Hepatic stellate cell (primary cell): ENCODE measurements at regions not wholly inside any gene's neighbourhood (a gene's known extent, or its start where the extent isn't known, plus 50 kb on each side); places are given as distances from the start of the nearest gene placed in this dataset.

Experiments used
- DNase-seq: peaks from one replicate; pipeline ENCODE4 v3.0.0; 2011; ENCODE audit warnings: low spot score

- DNase-seq = no peak
These were observed 439.7 kb upstream of the TNP1 start for GRCh38 chr2:217299590-217299989.

DNA sequence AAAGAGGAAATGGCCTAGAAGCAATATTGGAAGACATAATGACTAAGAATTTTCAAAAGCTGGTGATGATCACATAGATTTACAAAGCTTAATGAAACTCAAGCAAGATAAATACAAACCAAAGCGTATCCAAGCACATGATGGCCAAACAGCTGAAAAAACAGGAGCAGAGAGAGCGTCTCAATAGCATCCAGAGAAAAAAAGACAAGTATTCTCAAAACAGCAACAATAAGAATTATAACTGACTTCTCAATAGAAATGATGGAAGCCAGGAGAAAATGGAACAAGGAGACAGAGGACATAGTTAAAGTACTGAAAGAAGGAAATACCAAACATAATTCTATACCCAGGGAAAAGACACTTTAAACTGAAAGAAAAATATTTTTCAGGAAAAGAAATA lies 437.2 kb upstream of the TNP1 start:
- DNase-seq = no peak

- no peak for DNase-seq
These were observed 435.0 kb upstream of the TNP1 start for GRCh38 chr2:217294818-217295217.

DNA sequence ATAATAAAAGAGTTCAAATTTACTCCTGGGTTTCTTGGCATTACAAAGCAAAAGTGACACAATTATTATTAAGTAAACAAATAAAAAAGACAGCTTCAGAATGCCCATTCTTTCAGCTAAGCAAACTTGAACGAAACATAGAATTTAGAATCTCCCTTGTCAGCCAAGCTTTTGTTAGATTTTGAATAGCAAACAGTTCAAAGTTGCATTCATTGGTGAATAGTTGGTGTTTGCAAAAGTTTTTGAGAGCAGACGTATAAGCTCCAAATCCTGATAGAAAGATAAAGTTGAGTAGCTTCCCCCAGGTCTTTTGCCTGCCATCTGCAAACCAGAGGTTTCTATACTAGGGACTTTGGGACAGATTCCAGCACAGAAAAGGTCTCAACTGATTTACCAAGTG lies 434.3 kb upstream of the TNP1 start:
- no peak for DNase-seq

DNA sequence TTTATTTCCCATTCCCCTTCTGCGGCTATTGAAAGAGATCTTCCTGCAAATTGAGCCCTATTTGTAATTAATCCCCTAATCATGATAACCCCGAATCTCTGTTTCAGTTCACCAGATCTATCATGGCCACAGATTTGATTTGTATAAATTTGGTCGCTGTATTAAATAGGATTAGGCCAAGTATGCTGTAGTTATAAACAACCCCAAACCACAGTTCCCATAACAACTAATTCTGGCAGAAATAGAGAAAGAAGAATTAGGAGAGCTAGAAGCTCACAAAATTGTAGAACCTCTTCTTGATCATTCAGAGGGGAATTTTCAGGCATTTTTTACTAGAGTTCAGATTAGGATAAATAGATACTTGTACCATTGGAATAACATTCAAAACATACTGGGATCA lies 433.7 kb upstream of the TNP1 start:
- no peak for DNase-seq

GRCh38 chr2:217293046-217293445 lies 433.2 kb upstream of the TNP1 start:
- DNase-seq = no peak

DNA sequence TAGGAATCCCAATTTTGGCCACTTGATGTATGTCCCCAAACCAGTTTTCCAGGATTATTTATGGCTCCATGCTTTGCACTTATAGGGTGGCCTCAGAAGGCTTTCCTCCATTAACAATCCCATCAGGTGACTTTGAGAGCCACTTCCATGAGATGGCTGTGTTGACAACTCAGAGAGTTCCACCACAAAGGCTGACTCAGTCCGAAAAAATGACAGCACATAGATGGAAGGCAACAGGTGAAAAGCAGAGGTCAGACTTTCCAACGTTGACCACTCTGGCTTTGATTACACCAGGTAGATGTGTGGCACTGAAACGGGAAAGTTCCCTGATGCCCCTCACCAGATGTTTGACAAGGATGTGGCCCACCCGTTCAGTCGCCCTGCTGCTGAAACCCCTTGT lies 431.4 kb upstream of the TNP1 start:
- no peak for DNase-seq

- no peak for DNase-seq
These were observed 430.6 kb upstream of the TNP1 start for GRCh38 chr2:217290467-217290866.

DNA sequence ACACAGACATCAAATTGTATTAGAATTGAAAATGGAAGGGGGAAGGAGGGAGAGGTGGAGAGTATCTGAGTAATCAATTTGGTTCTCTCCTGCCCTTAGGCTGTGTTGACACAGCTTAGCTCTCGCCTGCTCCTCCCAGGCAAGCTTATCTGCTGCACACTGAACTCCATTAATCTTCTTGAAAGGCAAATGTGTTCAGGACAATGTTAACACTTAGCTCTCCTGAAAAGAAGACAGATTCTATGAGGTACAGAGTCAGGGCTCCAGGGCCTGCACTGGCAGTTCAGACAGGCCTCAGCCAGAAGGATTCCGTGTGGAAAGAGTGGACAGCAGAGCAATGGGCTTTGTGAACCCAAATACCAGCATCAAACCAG lies 430.0 kb upstream of the TNP1 start:
- DNase-seq = no peak

DNA sequence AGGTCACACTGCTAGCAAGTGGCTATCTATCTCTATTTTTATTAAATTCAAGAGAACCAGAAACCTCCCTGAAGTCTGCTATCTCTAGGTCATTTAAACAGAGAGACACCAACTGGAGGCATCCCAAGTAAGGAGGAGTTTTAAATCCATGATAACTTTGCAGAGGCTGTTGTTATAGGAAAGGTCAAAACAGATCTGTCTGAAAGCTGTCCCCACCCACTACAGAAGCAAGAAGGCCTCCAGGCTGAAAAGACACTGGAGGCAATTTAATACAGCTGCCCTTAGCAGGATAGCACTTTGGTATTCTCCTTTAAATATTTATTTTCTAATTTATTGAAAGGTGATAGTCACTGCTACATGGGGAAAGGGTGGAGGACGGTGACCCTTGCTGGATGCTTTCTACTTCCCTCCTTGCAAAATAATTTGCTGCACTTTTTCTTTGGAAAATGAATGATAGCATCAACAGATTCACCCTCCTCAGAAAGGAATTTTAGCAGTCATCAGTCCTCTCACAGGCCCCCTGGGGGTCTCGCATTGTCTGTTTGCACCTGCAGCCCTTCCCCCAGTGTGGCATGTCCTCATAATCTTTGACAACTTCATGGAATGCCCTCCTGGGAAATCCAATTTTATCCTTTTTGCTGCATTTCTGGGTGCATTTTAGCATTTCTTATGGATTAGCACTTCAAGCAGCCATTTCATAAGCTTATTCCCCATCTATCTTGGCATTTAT lies 429.5 kb upstream of the TNP1 start:
- no peak for DNase-seq

GRCh38 chr2:217288472-217289063 lies 428.7 kb upstream of the TNP1 start:
- DNase-seq = no peak

- DNase-seq = peak; percentile 27
These were observed 427.0 kb upstream of the TNP1 start for GRCh38 chr2:217286833-217287232.

GRCh38 chr2:217285926-217286325 lies 426.1 kb upstream of the TNP1 start:
- DNase-seq = no peak

- DNase-seq = no peak
These were observed 423.6 kb upstream of the TNP1 start for GRCh38 chr2:217283460-217283859.

DNA sequence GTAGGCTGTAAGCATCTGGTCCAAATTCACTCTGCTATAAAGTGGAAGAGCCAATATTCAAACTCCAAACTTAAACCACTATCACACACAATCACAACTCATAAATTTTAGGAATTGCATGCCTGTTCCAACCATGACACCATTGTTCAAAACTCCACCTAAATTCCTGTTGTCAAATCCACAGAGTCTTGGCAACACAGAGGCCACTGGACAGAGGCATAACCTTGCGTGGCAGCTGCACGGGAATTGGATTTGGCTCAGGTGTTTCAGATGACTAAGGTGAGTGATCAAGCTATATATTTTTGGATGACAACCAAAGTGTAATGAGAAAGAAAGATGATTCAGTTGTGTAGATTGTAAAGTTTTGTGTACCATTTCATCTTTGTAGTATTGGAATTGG lies 422.7 kb upstream of the TNP1 start:
- no peak for DNase-seq

- peak; percentile 48 for DNase-seq
These were observed 419.7 kb upstream of the TNP1 start for GRCh38 chr2:217279556-217279955.

GRCh38 chr2:217279140-217279539 lies 419.3 kb upstream of the TNP1 start:
- no peak for DNase-seq

DNA sequence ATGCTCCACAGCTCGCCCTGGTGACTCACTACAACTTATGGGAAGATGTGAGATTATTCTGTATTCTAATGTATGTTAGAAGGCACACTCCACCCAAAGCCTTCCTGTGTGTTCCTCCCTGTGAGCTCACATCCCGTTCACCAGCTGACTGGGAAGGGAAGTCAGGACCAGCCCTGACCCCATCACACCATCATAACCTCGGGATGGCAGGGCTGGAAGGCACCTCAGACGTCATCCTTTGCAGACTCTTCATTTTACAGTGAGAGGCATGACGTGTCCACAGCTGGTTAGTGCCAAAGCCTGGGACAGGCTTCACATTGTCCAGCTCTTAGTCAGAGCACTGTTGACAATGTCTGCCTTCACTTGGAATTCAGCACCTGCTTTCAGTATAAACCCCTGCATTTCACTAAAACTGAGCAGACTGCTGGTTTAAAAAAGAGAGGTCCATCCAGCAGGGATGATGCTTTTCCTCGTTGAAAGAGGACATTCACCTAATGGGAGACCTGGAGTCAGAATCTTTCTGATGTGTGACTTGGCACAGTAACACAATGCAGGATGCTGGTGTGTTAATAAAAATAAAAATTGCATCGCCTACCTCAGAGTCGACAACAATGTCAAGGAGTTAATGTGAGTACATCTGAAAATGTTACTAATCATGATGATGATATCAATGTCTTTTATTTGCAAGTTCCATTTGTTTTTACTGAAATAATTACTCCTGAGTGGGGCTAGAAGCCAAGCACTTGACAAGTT lies 418.0 kb upstream of the TNP1 start:
- peak; percentile 65 for DNase-seq

- no peak for DNase-seq
These were observed 416.6 kb upstream of the TNP1 start for GRCh38 chr2:217276433-217276832.

- DNase-seq = no peak
These were observed 415.2 kb upstream of the TNP1 start for GRCh38 chr2:217275091-217275490.

GRCh38 chr2:217274578-217274977 lies 414.7 kb upstream of the TNP1 start:
- DNase-seq = no peak

- DNase-seq = no peak
These were observed 414.0 kb upstream of the TNP1 start for GRCh38 chr2:217273851-217274250.

DNA sequence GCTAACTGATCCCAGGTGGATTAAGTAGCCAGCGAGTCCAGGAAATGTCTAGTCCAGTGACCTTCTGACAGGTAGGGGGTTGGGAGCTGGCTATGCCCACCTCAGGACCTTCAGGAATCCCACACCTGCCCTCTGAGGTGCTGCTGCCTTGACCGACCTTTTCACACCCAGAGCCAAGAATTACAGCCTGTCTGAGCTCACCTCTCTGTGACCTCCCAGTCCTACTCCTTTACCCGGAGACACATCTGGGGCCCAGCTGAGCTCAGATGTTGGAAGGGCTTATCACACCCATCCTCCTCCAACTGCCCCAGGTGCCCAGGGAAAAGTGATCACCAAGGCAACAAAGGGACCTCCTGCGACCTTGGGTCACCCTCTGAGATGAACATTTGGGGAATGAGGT lies 413.3 kb upstream of the TNP1 start:
- no peak for DNase-seq
